COLO668 (cell line): ENCODE measurements at regions not wholly inside any gene's neighbourhood (a gene's known extent, or its start where the extent isn't known, plus 50 kb on each side); places are given as distances from the start of the nearest gene placed in this dataset.
"Not testable (repeated sequence)": the region's sequence is repeated elsewhere in the genome, so short reads cannot be mapped to it uniquely, and the experiment has no call there.

Experiments used
- DNase-seq: peaks from one replicate; lab custom pipeline; 2025; ENCODE audit not compliant: unreplicated experiment; lab: John Stamatoyannopoulos, UW

DNA sequence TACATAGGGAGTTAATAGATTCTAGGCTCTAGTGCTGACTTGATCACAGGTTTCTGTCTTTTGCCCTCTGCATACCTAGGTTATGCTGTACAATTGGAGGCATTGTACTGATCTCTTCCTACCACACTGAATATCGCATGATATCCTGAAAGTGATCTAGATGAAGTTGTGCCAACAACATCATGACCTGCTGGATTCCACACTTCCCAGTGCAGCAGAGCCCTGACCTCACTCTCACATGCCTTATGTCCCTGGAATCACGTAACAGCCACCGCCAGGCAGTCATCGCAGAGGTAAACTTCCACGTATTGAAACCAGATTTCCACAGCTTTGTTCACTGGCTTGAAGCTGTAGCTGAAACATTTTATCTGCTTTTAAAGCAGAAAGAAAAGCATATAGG, 214.0 kb downstream of the ANKRD30B start:
- no peak for DNase-seq

DNA sequence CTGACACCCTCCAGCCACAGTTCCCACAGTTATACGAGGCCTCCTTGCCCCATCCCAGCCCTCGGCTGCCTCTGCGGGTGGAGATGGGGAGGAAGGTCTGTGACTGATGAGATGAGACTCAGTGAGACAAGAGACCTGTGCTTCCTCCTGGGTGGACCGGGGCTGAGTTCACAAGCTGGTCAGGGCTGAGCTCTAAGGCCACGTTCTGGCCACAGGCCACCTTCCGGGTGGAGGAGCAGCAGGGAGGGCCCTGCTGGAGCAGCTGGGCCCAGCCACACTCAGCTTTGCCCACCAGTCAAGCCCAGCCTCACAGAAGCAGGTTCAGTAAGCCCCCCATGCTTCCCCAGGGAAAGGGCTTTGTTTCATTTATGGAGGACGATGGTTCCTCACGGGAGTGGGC, 214.7 kb downstream of the ANKRD30B start:
- DNase-seq = no peak

DNA sequence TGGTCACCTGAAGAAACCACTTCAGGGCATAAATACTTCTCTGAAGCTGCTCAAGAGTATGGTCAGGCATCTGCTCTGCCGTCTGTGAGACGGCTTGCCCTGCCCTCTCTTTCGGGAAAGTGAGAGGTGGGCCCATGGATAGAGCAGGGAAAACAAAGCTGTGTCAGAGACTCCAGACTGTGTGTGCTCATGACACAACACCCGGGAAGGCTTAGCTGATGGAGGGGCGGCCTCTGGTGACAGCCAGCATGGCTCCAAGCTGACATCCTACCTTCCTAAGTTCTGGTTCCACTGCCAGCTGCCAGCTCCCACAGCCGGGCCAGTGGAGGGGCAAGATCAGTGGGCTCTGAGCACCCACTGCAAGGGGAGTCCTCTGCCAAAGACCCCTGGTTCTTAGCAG, 215.3 kb downstream of the ANKRD30B start:
- no peak for DNase-seq

DNA sequence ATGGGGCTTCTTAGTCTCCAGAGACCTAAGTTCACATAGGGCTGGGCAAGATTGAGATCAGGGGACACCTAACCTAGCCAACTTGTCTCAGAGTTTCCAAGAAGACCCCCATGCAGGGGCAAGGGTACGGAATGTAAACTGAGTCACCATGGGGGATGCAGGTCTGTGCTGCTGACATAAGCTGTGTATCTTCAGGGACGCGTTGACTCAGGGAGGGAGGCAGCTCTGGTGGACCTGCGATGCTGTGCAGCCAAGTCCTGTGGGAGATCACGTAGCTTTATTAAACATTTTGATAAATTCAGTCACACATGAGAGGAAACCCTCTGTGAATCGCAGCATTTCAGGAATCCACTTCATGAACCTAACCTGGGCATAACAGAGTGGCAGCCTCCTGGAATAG, 216.0 kb downstream of the ANKRD30B start:
- no peak for DNase-seq

DNA sequence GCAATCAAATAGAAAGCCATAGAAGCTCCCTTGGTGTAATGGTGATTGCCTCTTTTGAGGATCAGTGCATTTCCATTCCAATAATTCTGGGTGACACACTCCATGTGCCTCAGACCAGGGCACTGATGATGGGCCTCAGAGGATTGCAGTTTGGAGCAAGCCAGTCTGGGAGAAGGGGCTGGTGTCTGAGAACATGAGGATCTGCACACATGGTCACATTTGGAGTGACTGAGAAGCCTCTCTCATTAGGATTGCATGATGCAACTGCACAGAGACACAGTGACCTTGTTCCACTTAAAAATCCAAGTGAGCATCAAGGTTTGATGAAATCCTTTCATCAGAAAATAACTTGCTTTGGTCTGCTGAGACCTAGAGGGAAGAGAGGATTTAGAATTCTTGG, 216.4 kb downstream of the ANKRD30B start:
- no peak for DNase-seq

DNA sequence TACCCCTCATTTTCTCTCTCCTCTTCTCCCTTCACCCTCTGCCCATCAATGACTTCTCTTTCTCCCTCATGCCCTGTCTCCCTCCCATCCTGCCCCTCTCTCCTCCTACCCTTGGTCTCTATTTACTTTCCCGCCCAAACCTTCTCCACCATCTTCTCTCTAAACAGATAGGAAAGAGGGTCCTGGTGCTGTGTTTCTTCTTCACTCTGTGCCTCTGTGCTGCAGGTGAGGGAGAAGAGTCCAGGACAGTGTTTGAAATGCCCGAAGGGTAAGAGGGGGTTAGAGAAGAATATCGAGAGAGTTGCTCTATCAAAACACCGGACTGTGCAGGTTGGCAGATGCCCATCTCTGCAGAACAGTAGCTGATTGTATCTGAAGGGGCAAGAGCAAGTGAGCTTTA, 217.0 kb downstream of the ANKRD30B start:
- DNase-seq = not testable (repeated sequence)

DNA sequence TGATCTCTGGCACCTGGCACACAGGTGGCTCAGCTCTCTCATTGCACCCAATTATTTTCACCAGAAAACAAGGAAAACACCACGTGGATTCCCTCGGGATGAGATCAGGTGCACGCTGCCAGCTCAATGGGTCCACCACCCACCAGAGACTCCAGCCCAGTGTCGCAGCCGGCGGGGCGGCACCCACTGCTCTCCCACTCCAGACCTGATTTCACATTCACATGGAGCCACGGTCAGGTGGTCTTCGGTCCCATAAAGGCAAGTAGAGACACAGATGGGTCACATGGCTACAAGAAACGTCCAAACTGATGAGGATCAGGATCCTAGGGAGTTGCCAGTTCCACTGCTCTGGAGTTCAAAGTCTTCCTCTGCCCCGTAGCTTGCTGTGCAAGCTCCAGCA, 217.6 kb downstream of the ANKRD30B start:
- DNase-seq = no peak

DNA sequence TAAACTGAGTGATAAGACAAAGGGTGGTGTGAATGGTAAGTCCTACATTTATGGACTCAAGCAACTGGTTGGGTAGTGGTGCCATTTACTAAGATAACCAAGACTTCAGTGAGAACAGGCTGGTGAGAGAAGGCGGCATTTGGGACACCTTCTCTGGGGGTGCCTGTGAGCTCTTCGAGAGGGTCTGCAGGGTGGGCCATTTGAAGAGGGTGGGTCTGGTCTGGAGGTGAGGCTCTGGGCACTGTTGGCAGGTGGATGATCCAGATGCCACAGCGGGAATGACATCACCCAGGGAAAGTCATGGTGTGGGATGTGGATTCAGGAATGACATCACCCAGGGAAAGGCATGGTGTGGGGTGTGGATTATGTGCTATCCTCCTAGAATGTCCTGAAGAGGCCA, 219.3 kb downstream of the ANKRD30B start:
- DNase-seq = not testable (repeated sequence)

DNA sequence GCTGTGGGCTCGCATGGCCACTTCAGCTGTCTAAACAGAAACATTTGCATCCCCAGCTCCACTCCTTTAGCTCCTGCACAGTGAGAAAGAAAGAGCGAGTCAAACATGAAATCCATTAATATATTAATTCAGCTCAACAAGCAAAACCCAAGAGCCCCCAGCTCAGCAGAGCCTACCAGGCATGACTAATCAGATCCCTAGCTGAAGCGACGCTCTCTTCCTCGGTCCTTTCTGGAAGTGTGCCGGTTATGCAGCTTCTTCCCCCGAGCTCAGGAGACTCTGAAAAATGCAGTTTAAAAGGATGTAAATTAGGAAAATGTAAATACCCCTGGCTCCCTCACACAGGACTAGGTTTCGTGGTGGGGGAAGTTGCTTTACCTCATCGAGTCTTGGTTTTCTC, 221.5 kb downstream of the ANKRD30B start:
- no peak for DNase-seq

DNA sequence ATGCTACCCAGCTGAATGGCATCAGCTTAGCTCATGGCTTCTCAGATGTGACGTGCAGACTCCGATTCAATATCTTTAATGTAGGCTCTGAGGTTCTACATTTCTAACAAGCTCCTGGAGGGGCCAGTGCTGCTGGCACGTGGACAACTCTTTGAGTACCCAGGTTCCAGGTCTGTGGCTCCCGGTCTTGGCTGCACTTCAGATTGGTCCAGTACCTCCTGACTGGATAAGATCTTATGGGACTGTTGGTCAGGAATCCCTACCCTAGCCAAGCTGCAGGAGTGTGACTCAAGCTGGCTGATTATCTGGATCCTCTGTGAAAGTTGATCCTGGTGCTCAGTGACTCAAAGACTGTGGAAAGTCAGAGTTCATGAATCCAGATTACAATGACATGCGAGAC, 222.1 kb downstream of the ANKRD30B start:
- no peak for DNase-seq

DNA sequence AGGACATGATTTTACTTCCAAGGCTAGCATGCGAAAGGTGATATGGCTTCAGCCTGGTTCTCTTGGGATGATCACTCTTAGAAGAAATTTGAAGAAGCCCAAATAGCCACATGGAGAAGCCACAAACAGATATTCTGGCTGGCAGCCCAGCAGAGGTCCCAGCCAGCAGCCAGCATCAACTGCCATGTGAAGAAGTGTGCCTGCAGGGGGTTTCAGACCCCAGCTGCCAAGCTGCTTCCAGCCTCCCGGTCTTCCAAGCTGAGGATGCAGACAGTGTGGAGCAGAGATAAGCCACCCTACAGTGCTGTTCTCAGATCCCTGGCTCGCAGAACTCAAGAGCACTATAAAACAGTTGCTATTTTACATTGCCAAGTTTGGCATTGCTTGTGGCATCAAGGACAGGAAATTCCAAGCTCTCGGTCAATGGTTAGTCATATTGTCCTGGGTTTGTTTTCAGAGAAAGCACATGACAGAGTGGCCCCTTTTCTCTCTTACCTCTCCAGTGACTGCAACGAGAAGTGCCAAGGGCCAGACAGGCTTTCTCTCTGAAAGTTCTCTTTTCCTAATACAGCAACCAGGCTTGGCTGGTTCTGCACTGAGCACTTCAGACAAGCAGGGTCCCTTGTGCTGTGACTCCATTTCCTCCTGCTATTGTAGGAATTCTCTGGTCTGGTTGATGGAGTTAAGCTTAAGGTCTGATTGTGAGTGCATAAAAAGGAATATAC, 223.7 kb downstream of the ANKRD30B start:
- no peak for DNase-seq

DNA sequence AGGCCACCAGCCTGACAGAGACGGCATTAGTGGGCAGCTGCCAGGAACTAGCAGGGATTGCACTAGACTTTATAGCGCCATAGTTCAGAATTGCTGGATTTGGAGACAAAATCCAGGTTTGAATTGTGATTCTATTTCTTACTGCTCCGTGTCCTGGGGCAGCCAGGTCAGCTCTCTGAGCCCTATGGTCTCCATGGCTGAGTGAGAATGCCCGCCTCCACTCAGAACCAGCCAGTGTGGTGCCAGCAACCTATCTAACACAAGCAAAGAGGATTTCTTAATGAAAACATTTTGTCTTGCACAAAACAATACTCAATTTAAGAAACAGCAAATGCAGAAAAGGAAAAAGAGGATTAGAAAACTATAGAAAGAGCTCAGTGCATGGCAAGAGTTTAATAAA, 225.4 kb downstream of the ANKRD30B start:
- DNase-seq = not testable (repeated sequence)

DNA sequence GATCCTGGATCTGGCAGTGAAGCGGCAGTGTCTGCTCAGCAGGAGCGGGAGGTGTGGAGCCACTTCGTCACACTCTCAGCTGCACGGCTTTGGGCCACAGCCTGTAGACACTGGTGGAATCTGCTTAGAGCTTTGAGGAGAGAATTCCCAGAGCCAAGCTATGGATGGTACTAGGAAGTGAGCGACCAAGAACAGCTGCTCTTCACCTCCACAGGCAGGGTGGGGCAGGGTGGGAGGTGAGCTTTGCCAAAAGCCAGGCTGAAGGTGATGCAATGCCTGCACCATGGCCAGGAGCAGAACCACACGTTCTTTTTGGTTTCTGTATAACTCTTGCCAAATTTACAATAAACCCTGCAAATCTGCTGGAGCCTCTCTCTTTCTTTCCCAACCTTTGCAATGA, 226.1 kb downstream of the ANKRD30B start:
- DNase-seq = no peak

DNA sequence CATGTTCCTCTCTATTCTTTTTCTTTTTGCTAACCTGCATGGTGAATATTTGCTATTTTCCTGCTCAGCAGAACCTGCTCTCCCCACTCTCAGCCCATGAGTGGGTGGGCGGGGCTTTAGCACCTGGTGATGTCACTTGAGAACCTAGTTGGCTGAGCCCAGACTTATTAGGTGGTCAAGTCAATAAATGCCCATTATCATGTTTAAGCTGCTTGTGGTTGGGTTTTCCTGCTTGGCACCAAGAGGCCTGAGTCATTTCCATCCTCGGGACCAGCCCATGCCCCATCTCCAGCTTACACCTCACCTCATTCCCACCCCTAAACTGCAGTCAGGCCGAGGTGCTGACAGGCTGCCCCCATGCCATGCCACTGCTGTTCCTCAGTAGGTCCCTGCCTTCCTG, 226.6 kb downstream of the ANKRD30B start:
- DNase-seq = no peak

DNA sequence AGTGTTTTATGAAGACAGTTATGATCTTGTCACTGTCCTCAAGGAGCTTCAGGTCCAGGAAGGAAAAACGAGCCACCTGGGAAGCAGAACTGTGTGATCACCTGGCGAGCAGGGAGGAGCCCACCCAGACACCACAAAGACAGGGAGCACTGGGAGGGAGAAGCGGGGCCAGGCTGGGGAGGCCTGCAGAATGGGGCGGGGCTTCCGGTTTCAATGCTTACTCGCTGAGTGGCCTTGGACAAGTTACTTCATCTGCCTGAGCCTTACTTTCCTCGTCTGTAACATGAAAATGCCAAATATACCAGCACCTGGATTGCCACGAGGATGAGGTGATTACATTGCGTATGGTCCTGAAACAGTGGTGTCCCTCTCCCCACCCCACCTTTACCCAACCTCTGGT, 227.5 kb downstream of the ANKRD30B start:
- no peak for DNase-seq

DNA sequence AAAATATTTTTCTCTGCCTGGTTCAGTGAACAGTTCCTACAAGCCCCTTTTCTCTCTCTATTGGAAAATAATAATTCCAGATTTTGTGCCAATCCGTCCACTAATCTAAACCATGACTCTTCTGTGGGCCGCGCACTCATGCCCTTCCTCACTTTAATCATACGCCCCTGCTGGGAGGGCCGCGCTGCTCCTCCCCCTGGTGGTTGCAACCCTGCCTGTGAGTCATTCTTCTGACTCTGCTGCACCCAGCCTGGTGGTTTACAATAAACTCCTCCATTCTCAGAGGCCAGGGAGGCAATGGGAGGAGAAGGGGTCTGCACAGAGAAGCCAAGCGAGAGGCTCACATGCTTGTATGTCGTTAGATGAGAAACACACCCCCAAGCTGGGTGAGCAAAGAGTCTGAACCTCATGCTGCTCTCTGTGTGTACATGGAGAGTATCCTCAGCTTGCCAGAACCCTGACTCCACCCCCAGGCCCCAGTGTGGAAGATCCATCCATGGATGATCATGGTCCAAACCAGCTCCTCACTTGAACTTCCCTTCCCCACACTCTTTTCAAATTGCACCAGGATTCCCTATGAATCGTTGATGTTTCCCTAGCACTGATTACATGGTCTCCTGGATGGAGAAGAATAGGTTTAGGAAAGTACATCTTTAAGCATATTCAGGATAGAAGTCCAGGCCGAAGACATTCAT, 228.9 kb downstream of the ANKRD30B start:
- no peak for DNase-seq

DNA sequence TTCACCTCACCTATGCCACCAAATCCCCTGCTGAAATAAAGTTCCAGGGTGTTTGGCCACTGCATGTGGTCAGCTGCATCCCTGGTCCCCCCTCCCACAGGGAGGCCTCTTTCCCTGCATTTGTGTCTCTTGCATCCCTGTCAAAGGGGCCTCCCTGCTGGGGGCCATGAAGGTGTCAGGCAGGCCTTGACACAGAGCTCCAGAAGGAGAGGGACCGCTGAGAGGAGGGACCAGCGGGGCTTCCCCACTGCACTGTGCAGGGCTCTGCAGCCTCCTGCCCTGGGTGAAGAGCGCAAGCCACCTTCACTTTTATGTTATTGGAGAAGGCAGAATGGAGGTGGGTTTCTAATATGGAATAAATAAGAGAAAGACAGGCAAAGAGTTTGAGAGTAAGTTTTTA, 230.2 kb downstream of the ANKRD30B start:
- no peak for DNase-seq

DNA sequence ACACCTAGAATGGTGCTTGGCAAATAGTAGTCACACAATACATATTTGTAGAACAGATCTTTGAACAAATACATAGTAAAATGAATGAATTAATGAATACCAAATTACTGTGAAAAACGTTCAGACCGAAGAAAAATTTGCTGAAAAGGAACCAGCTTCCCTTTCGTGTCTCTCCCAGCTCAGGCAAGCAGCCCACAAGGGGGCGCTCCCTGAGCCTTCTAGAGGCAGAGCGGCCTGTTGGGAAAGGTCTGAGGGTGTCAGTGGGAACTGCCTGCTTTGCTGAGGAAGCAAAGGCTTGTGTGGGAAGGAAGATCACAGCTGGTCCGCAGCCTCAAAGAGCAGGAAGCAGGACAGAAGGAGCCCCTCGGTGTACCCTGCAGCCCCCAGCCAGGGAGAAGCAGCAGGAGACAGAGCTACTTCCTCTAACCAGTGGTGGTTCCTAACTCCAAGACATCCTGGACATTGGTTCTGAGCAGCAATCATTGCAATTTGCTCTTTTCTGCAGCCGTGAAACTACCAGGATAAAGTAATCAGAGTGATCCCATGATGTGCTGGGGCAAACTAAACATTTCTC, 231.1 kb downstream of the ANKRD30B start:
- peak; percentile 48 for DNase-seq

DNA sequence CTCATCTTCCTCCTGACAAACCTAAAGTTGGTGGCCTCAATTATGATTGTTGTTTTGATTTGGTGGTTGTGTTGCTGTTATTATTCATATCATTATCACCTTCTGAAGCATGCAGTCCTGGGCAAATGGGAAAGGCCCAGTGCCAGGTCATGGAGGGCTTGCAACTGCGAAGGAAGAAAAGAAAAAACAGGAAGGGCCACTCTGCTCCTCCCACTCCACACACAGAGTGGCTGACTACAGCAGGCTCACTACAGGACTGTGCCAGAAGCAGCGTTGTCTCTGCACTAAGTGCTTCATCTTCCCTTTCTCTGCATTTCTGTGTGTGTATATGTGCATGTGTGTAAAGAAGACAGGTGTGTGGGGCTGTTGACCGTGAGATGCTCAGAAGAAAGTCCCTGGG, 231.9 kb downstream of the ANKRD30B start:
- DNase-seq = no peak

DNA sequence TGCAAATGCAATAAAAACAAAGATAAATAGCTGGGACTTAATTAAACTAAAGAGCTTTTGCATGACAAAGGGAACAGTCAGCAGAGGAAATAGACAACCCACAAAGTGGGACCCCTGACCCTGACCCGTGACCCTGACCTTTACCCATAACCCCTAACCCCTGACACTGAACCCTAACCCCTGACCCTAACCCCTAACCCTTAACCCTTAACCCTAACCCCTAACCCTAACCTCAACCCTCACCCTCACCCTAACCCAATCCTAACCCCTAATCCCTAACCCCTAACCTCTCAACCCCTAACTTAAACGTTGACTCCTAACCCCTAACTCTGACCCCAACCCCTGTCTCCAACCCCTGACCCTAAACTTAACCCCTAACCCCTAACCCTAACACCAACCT, 236.6 kb downstream of the ANKRD30B start:
- not testable (repeated sequence) for DNase-seq

DNA sequence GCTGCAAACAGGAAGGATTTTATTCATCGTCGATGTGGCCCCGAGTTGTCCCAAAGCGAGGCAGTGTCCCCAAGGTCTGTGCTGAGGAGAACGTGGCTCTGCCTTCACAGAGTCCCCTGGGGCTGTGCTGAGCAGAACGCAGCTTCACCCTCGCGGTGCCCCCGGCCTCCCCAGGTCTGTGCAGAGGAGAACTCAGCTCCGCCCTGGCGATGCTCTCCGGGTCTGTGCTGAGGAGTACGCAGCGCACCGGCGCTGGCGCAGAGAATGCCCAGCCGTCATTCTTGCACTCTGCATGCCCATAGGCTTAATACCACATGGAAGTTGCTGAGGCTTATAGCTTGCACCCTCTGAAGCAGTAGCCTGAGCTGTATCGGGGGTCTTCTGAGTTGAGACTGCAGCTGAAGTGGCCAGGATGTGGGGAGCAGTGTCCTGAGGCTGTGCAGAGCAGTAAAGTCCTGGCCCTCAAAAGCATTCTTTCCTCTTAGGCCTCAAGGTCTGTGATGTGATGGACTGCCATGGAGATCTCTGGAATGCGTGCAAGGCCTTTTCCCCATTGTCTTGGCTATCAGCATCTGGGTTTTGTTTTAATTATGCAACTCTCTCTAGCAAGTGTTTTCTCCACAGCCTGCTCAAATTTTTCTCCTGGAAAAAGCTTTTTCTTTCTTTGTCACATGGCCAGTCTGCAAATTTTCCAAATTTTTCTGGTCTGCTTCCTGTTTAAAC, 237.5 kb downstream of the ANKRD30B start:
- not testable (repeated sequence) for DNase-seq

DNA sequence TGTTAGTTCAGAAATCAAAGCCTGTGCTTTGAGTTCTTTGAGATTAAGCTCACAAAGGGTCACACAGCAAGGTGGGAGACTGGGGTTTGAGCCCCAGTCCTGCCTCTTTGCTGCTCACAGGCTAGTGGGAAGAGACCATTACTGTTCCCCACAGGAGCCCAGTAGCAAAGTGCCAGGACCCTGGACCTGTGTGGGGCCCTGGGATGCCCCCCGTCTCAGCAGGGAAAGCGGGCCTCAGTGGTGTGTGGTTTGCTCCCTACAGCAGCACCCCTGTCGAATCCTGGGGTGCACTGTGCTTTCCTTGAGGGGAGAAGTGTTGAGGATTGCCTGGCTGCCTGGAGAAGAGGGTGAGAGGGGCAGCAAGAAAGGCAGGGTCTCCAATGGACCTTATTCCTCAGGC, 239.4 kb downstream of the ANKRD30B start:
- DNase-seq = not testable (repeated sequence)
